GM12875 (cell line): ENCODE measurements at regions not wholly inside any gene's neighbourhood (a gene's known extent, or its start where the extent isn't known, plus 50 kb on each side); places are given as distances from the start of the nearest gene placed in this dataset.
A peak's percentile ranks its signal among the peaks of the same experiment; 100 is the strongest.
"Not testable (repeated sequence)": the region's sequence is repeated elsewhere in the genome, so short reads cannot be mapped to it uniquely, and the experiment has no call there.

Experiments used
- H3K4me3 ChIP-seq: one replicate; pipeline ENCODE4 v1.5.1; 2011; ENCODE audit warnings: low read depth, low read length, control low read depth
- CTCF ChIP-seq: IDR thresholded peaks from 2 replicates; pipeline ENCODE4 v1.5.1; 2011; ENCODE audit warnings: low read depth, mild to moderate bottlenecking, control low read depth, inconsistent platforms, low read length, moderate library complexity, borderline replicate concordance; ENCODE audit not compliant: insufficient read depth

GRCh38 chr4:25981749-25982148, 67.7 kb downstream of the SMIM20 start:
- no peak for TF ChIP-seq CTCF
- no peak overlapping the region for H3K4me3 ChIP-seq

GRCh38 chr4:25982962-25983361, 68.9 kb downstream of the SMIM20 start:
- H3K4me3 ChIP-seq, result no peak overlapping the region
- TF ChIP-seq CTCF, result no peak

GRCh38 chr4:25984266-25984665, 70.2 kb downstream of the SMIM20 start:
- H3K4me3 ChIP-seq, result no peak overlapping the region
- TF ChIP-seq CTCF, result no peak

GRCh38 chr4:25984796-25985195, 70.8 kb downstream of the SMIM20 start:
- TF ChIP-seq CTCF, result no peak
- no peak overlapping the region for H3K4me3 ChIP-seq

- H3K4me3 ChIP-seq, result no peak overlapping the region
- no peak for TF ChIP-seq CTCF
These were observed 72.8 kb downstream of the SMIM20 start for GRCh38 chr4:25986807-25987206.

- no peak overlapping the region for H3K4me3 ChIP-seq
- TF ChIP-seq CTCF, result no peak
These were observed 77.3 kb downstream of the SMIM20 start for GRCh38 chr4:25991340-25991739.

GRCh38 chr4:25993395-25994185, 79.6 kb downstream of the SMIM20 start:
- peak; percentile 61 for TF ChIP-seq CTCF
- no peak overlapping the region for H3K4me3 ChIP-seq

GRCh38 chr4:25994577-25994976, 80.6 kb downstream of the SMIM20 start:
- H3K4me3 ChIP-seq, result not testable (repeated sequence)
